A673 (cell line): ENCODE measurements at regions not wholly inside any gene's neighbourhood (a gene's known extent, or its start where the extent isn't known, plus 50 kb on each side); places are given as distances from the start of the nearest gene placed in this dataset.

Experiments used
- CTCF ChIP-seq: fragments of 300-800, 200-600 bp; sonication (generic); conservative IDR thresholded peaks from 2 replicates; pipeline ENCODE4 v1.5.1; 2017; ENCODE audit warnings: low read depth, mild to moderate bottlenecking, antibody characterized with exemption, low read length, moderate library complexity, mixed read lengths
- EZH2 ChIP-seq: fragments of 200-600 bp; sonication (generic); IDR thresholded peaks from 2 replicates; pipeline ENCODE4 v1.6.1; 2017; ENCODE audit warnings: borderline replicate concordance, low read depth, mild to moderate bottlenecking, mixed read lengths, antibody characterized with exemption, low read length; ENCODE audit not compliant: poor library complexity, severe bottlenecking

- TF ChIP-seq CTCF, result no peak
- TF ChIP-seq EZH2, result no peak
Measured at GRCh38 chr2:59033661-59034060, 792.5 kb upstream of the FANCL start.
